Peyer's patch (tissue), 4 donors: ENCODE measurements at regions not wholly inside any gene's neighbourhood (a gene's known extent, or its start where the extent isn't known, plus 50 kb on each side); places are given as distances from the start of the nearest gene placed in this dataset.

ENCODE experiments used
- CTCF ChIP-seq, 6 experiments: fragments of 450-650 bp in 4 of 6; fragments of 200-600 bp in 2 of 6; sonication (generic) in 1 of 6; IDR thresholded peaks; one replicate each; pipeline ENCODE4 v1.5.1; 2017 to 2019; ENCODE audit warnings: antibody characterized with exemption in 6 of 6, mild to moderate bottlenecking in 3 of 6, moderate library complexity in 1 of 6
- POLR2A ChIP-seq, 2 donors: fragments of 450-650 bp; IDR thresholded peaks; one replicate each; pipeline ENCODE4 v1.5.1; 2017; ENCODE audit warnings: antibody characterized with exemption in 2 of 2, mild to moderate bottlenecking in 2 of 2, moderate library complexity in 2 of 2

GRCh38 chr16:13448346-13448745, 471.6 kb upstream of the ERCC4 start:
- TF ChIP-seq CTCF (IDR thresholded peaks at IDR 0.05) = no peak
- no peak for TF ChIP-seq POLR2A (IDR thresholded peaks at IDR 0.05)
